H1 (cell line): ENCODE measurements at regions not wholly inside any gene's neighbourhood (a gene's known extent, or its start where the extent isn't known, plus 50 kb on each side); places are given as distances from the start of the nearest gene placed in this dataset.

Experiments
- CTCF ChIA-PET: fragments of 300-600 bp; sonication (Branson Sonifier 250); formaldehyde crosslinking; loops from one replicate; lab custom pipeline; 2021; ENCODE audit not compliant: partially characterized antibody; lab: Charles Lee
- POLR2A ChIA-PET: fragments of 300-600 bp; sonication (Branson Sonifier 250); formaldehyde crosslinking; loops from one replicate; lab custom pipeline; 2021; ENCODE audit warnings: inconsistent platforms; ENCODE audit not compliant: partially characterized antibody; lab: Charles Lee
- DNase-seq, 2 experiments: peaks; one replicate each; pipeline versions ENCODE4 v3.0.0 to v3.0.0-alpha.2; 2010 to 2022; ENCODE audit warnings: low spot score in 2 of 2, low read depth in 1 of 2, mixed read lengths in 1 of 2
- FAIRE-seq: peaks from 2 replicates; lab custom pipeline; 2011; peaks lifted over from hg19 to GRCh38; lab: Jason Lieb, UNC
- H2AFZ ChIP-seq: 2 replicates; pipeline ENCODE4 v1.8.1; 2012; ENCODE audit warnings: low read length, inconsistent platforms
- H2AK5ac ChIP-seq: 2 replicates; pipeline ENCODE4 v1.6.1; 2013; ENCODE audit warnings: low read depth, low read length
- H2BK120ac ChIP-seq: replicated peaks from 2 replicates; pipeline ENCODE3; 2013; ENCODE audit warnings: low read depth, low read length, inconsistent platforms
- H2BK12ac ChIP-seq: 2 replicates; pipeline ENCODE4 v1.6.1; 2013; ENCODE audit warnings: low read depth, low read length
- H2BK15ac ChIP-seq: 2 replicates; pipeline ENCODE4 v1.6.1; 2013; ENCODE audit warnings: low read length
- H2BK20ac ChIP-seq: 2 replicates; pipeline ENCODE4 v1.6.1; 2013; ENCODE audit warnings: low read length
- H2BK5ac ChIP-seq: 2 replicates; pipeline ENCODE4 v1.6.1; 2013; ENCODE audit warnings: low read depth, low read length
- H3K14ac ChIP-seq: 2 replicates; pipeline ENCODE4 v1.6.1; 2013; ENCODE audit warnings: inconsistent platforms; ENCODE audit not compliant: insufficient read length
- H3K18ac ChIP-seq: 2 replicates; pipeline ENCODE4 v1.6.1; 2013; ENCODE audit warnings: low read length; ENCODE audit errors: extremely low read depth
- H3K23ac ChIP-seq: 2 replicates; pipeline ENCODE4 v1.6.1; 2013; ENCODE audit warnings: inconsistent platforms; ENCODE audit not compliant: insufficient read length
- H3K23me2 ChIP-seq: 2 replicates; pipeline ENCODE4 v1.6.1; 2013; ENCODE audit warnings: low read depth, low read length
- H3K27ac ChIP-seq: 2 replicates; pipeline ENCODE4 v1.6.1; 2011; ENCODE audit warnings: low read depth, low read length, inconsistent platforms
- H3K27me3 ChIP-seq, 4 experiments: replicated peaks in 1 of 4; 1 replicate in 1 of 4; 2 replicates in 3 of 4; pipeline versions ENCODE4 v1.6.1 to v1.8.1; 2011 to 2013; ENCODE audit warnings: low read length in 3 of 4, mild to moderate bottlenecking in 3 of 4, inconsistent platforms in 2 of 4, mixed read lengths in 2 of 4, moderate library complexity in 1 of 4; ENCODE audit not compliant: control insufficient read depth in 3 of 4, insufficient read depth in 3 of 4; ENCODE audit errors: extremely low read depth in 1 of 4
- H3K36me3 ChIP-seq, 4 experiments: 2 replicates each; pipeline versions ENCODE4 v1.6.1 to v1.8.1; 2011 to 2013; ENCODE audit warnings: mild to moderate bottlenecking in 4 of 4, low read length in 3 of 4, moderate library complexity in 2 of 4, control low read depth in 1 of 4, inconsistent platforms in 1 of 4; ENCODE audit not compliant: insufficient read depth in 4 of 4, control insufficient read depth in 2 of 4
- H3K4ac ChIP-seq: replicated peaks from 2 replicates; pipeline ENCODE3; 2013; ENCODE audit warnings: low read length, low read depth, mixed read lengths, inconsistent platforms; ENCODE audit not compliant: insufficient read length
- H3K4me1 ChIP-seq, 4 experiments: replicated peaks in 1 of 4; 1 replicate in 1 of 4; 2 replicates in 3 of 4; pipeline versions ENCODE4 v1.6.1 to v1.8.1; 2011 to 2013; ENCODE audit warnings: low read length in 3 of 4, inconsistent platforms in 2 of 4, mixed read lengths in 1 of 4; ENCODE audit not compliant: insufficient read depth in 4 of 4, control insufficient read depth in 3 of 4
- H3K4me2 ChIP-seq, 2 experiments: 2 replicates each; pipeline versions ENCODE4 v1.6.1 to v1.8.1; 2011 to 2013; ENCODE audit warnings: low read depth in 2 of 2, low read length in 2 of 2, control low read depth in 1 of 2, inconsistent platforms in 1 of 2, mild to moderate bottlenecking in 1 of 2; ENCODE audit not compliant: insufficient read depth in 1 of 2
- H3K4me3 ChIP-seq, 4 experiments: fragments of 200-600, 300-600 bp in 1 of 4; sonication (generic), shearing (Covaris generic), sonication (Bioruptor Twin) in 1 of 4; 2 replicates each; pipeline versions ENCODE4 v1.5.1 to v1.8.1; 2011 to 2016; ENCODE audit warnings: low read length in 4 of 4, low read depth in 3 of 4, control low read depth in 2 of 4, inconsistent platforms in 2 of 4, mild to moderate bottlenecking in 2 of 4, mixed read lengths in 1 of 4, moderate library complexity in 1 of 4; ENCODE audit not compliant: insufficient read depth in 2 of 4; ENCODE audit errors: extremely low read depth in 1 of 4
- H3K56ac ChIP-seq: replicated peaks from 2 replicates; pipeline ENCODE3; 2013; ENCODE audit warnings: low read depth, mild to moderate bottlenecking, mixed read lengths, low read length, inconsistent platforms; ENCODE audit not compliant: insufficient read length
- H3K79me1 ChIP-seq: 2 replicates; pipeline ENCODE4 v1.6.1; 2013; ENCODE audit warnings: low read depth, low read length, control low read depth
- H3K79me2 ChIP-seq, 2 experiments: 2 replicates each; pipeline versions ENCODE4 v1.6.1 to v1.8.1; 2012 to 2013; ENCODE audit warnings: low read length in 2 of 2, mild to moderate bottlenecking in 2 of 2, inconsistent platforms in 1 of 2; ENCODE audit not compliant: insufficient read depth in 2 of 2, control insufficient read depth in 1 of 2
- H3K9ac ChIP-seq, 4 experiments: replicated peaks in 1 of 4; 1 replicate in 1 of 4; 2 replicates in 3 of 4; pipeline versions ENCODE4 v1.6.1 to v1.8.1; 2011 to 2013; ENCODE audit warnings: low read depth in 3 of 4, low read length in 3 of 4, control low read depth in 2 of 4, mild to moderate bottlenecking in 2 of 4, moderate library complexity in 2 of 4, inconsistent platforms in 1 of 4; ENCODE audit errors: extremely low read depth in 1 of 4
- H3K9me3 ChIP-seq, 2 experiments: 2 replicates each; pipeline versions ENCODE4 v1.6.1 to v1.8.1; 2012 to 2013; ENCODE audit warnings: mild to moderate bottlenecking in 2 of 2, moderate library complexity in 2 of 2, control low read depth in 1 of 2, inconsistent platforms in 1 of 2, low read depth in 1 of 2, low read length in 1 of 2, mixed read lengths in 1 of 2; ENCODE audit not compliant: insufficient read depth in 2 of 2
- H4K20me1 ChIP-seq, 2 experiments: replicated peaks in 1 of 2; 2 replicates each; pipeline versions ENCODE3 to v1.8.1; 2011 to 2013; ENCODE audit warnings: inconsistent platforms in 2 of 2, low read length in 2 of 2, mild to moderate bottlenecking in 1 of 2; ENCODE audit not compliant: insufficient read depth in 2 of 2, control insufficient read depth in 1 of 2
- H4K5ac ChIP-seq: 2 replicates; pipeline ENCODE4 v1.6.1; 2013; ENCODE audit warnings: low read length, low read depth, mixed read lengths, inconsistent platforms; ENCODE audit not compliant: insufficient read length
- H4K8ac ChIP-seq: 2 replicates; pipeline ENCODE4 v1.8.0; 2013; ENCODE audit warnings: mild to moderate bottlenecking, moderate library complexity, low read length, inconsistent platforms; ENCODE audit not compliant: insufficient read depth; ENCODE audit errors: extremely low read depth
- H4K91ac ChIP-seq: replicated peaks from 2 replicates; pipeline ENCODE3; 2013; ENCODE audit warnings: low read length, mixed read lengths, inconsistent platforms; ENCODE audit not compliant: insufficient read length
- CBX8 ChIP-seq: fragments of 300-800, 300-1000 bp; sonication (generic); IDR thresholded peaks from 2 replicates; pipeline ENCODE4 v1.7.1; 2016; ENCODE audit warnings: low read depth, low read length, borderline replicate concordance
- WGBS, 2 experiments: shearing (Covaris generic) in 1 of 2; methylation state at CpG; one replicate each; pipeline versions ENCODE4 v1.1.6 to v1.1.7; 2013 to 2015; ENCODE audit warnings: low lambda C conversion rate in 2 of 2, mixed read lengths in 2 of 2, inconsistent platforms in 1 of 2, low coverage in 1 of 2, missing lambda C conversion rate in 1 of 2; ENCODE audit not compliant: insufficient replicate concordance in 2 of 2, insufficient coverage in 1 of 2, insufficient read length in 1 of 2; ENCODE audit errors: extremely low coverage in 1 of 2, missing lambda C conversion rate in 1 of 2; 5-methylcytosine and 5-hydroxymethylcytosine counted together
- TF ChIP-seq, protein P1 (sequence below): IDR thresholded peaks from 2 replicates; pipeline ENCODE4 v1.6.1; 2012; ENCODE audit warnings: inconsistent platforms

DNA sequence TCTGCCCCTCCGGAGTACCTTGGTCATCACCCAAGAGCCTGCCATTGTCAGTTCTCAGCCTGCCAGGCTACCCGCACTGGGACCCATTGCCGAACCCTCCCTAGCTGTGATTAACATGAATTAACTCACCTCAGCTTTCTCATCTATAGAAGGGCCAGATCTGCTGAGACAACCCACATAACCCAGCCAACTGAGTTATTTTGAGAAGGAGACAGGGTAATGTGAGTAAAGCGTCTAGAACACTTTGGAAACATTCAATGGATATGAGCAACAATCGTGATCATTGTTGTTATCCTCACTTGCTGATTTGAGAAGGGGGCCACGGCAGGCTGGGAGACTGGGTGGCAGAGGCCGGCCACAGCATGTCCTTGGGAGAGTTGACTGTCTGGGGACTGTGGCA is 196.8 kb downstream of the GLI2 start:
- H3K23me2 ChIP-seq: no peaks in the 10 kb centered on the region
- H3K56ac ChIP-seq: no peak overlapping the region
- no peak overlapping the region for H2AK5ac ChIP-seq
- no peak overlapping the region for H2AFZ ChIP-seq
- H4K91ac ChIP-seq: no peak overlapping the region
- H3K79me1 ChIP-seq: peaks cover 8% of the 10 kb centered on the region
- H4K5ac ChIP-seq: no peak overlapping the region
- DNase-seq (no peak), FAIRE-seq (no peak)
- H2BK15ac ChIP-seq: no peak overlapping the region
- H2BK5ac ChIP-seq: no peak overlapping the region
- no peak overlapping the region for H2BK20ac ChIP-seq
- H4K20me1 ChIP-seq: peaks cover 20 to 32% of the 10 kb centered on the region in 2 experiments
- 93% methylated on average over 7 of the region's 7 CpGs; no CpG with 5 or more reads in 1 of the 2 experiments for WGBS, 2 experiments
- no peak overlapping the region for H3K23ac ChIP-seq
- H3K36me3 ChIP-seq: peaks cover 0 to 3% (median 1%) of the 10 kb centered on the region in 4 experiments; a peak in 3 of 8 replicates
- no peak for TF ChIP-seq CBX8
- TF ChIP-seq, protein P1, sequence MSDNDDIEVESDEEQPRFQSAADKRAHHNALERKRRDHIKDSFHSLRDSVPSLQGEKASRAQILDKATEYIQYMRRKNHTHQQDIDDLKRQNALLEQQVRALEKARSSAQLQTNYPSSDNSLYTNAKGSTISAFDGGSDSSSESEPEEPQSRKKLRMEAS: no peak
- H3K9ac ChIP-seq: no peak overlapping the region
- H3K4ac ChIP-seq: no peak overlapping the region
- CTCF ChIA-PET: interaction anchor here (0.6 to 6.1 kb wide), 6 partner anchors 16 to 348 kb away, joined by 3 to 29 read pairs (median 4); no protein-coding TSS in a partner anchor
- no peaks in the 10 kb centered on the region for H3K27me3 ChIP-seq
- H3K4me1 ChIP-seq: peaks cover 0 to 5% (median 2%) of the 10 kb centered on the region in 4 experiments; a peak in 3 of 7 replicates
- H3K9me3 ChIP-seq: peaks cover 0 to 5% of the 10 kb centered on the region in 2 experiments; a peak in 2 of 4 replicates
- peaks cover 0 to 13% of the 10 kb centered on the region in 2 experiments; a peak in 1 of 4 replicates for H3K79me2 ChIP-seq
- POLR2A ChIA-PET: no interaction called here
- H3K14ac ChIP-seq: no peak overlapping the region
- H3K27ac ChIP-seq: no peak overlapping the region
- no peak overlapping the region for H4K8ac ChIP-seq
- no peak overlapping the region for H3K18ac ChIP-seq
- no peak overlapping the region for H2BK120ac ChIP-seq
- H2BK12ac ChIP-seq: no peak overlapping the region
- H3K4me3 ChIP-seq: no peak overlapping the region
- no peak overlapping the region for H3K4me2 ChIP-seq
